PFSK-1 (cell line): ENCODE measurements at regions not wholly inside any gene's neighbourhood (a gene's known extent, or its start where the extent isn't known, plus 50 kb on each side); places are given as distances from the start of the nearest gene placed in this dataset.

Experiments used
- FOXP2 ChIP-seq: optimal IDR thresholded peaks from 2 replicates; pipeline ENCODE3; 2011; ENCODE audit warnings: borderline replicate concordance, control low read depth, inconsistent platforms; ENCODE audit not compliant: insufficient read depth; ENCODE audit errors: extremely low read length, extremely low read depth
- POLR2AphosphoS5 ChIP-seq: IDR thresholded peaks from 2 replicates; pipeline ENCODE4 v1.6.1; 2012; ENCODE audit warnings: low read depth, mild to moderate bottlenecking, control low read depth, low read length, moderate library complexity
- REST ChIP-seq, 2 experiments: IDR thresholded peaks; 2 replicates each; pipeline versions ENCODE4 v1.6.1 to v1.8.0; 2011 to 2012; ENCODE audit warnings: low read depth in 2 of 2, low read length in 2 of 2, control low read depth in 1 of 2, inconsistent platforms in 1 of 2, mild to moderate bottlenecking in 1 of 2, moderate library complexity in 1 of 2; ENCODE audit not compliant: insufficient read depth in 1 of 2
- SIN3A ChIP-seq: IDR thresholded peaks from 2 replicates; pipeline ENCODE4 v1.6.1; 2012; ENCODE audit warnings: mild to moderate bottlenecking, low read length, moderate library complexity, borderline replicate concordance; ENCODE audit not compliant: insufficient read depth
- TAF1 ChIP-seq: IDR thresholded peaks from 2 replicates; pipeline ENCODE4 v1.6.1; 2012; ENCODE audit warnings: low read length, control low read depth, borderline replicate concordance; ENCODE audit not compliant: insufficient read depth

- no peak for TF ChIP-seq REST (IDR thresholded peaks at IDR 0.05; ENCODE audit: insufficient read depth in 1 of 2, low read depth in 2 of 2, low read length in 2 of 2)
- TF ChIP-seq POLR2AphosphoS5: no peak
- TF ChIP-seq SIN3A: no peak
- TF ChIP-seq TAF1: no peak
- TF ChIP-seq FOXP2: no peak
Observed at GRCh38 chr7:85757348-85757747, 570.5 kb upstream of the SEMA3D start.
